ENCODE measurements at regions not wholly inside any gene's neighbourhood (a gene's known extent, or its start where the extent isn't known, plus 50 kb on each side); places are given as distances from the start of the nearest gene placed in this dataset.
"Not testable (repeated sequence)": the region's sequence is repeated elsewhere in the genome, so short reads cannot be mapped to it uniquely, and the experiment has no call there.

- Histone ChIP-seq H3K9me3 (ENCODE audit: control insufficient read depth, insufficient read depth, low read depth, low read length) (peaks cover 15% of the 10 kb centered on the region; the same call in 1 of the 2 replicates), H3K4me3 (ENCODE audit: low read depth in 2 of 2, low read length in 2 of 2) (no peak overlapping the region), H3K36me3 (ENCODE audit: control insufficient read depth, insufficient read depth, low read length) (no peaks in the 10 kb centered on the region), H3K4me1 (ENCODE audit: control insufficient read depth, insufficient read depth, low read length) (no peaks in the 10 kb centered on the region), H3K27me3 (ENCODE audit: control insufficient read depth, insufficient read depth, low read length) (no peaks in the 10 kb centered on the region), H3K27ac (ENCODE audit: low read length) (no peak overlapping the region)
- ChIA-PET POLR2A (no interaction called here), CTCF (no interaction called here)
- no peak for DNase-seq (ENCODE audit: low read depth, low spot score)
- no peak for ATAC-seq
- in situ Hi-C loops (cut with HindIII; ENCODE audit: low pct_unique_long_range_greater_than_20kb, low sequenced_read_pairs) (no loop called here), intact Hi-C loops (cut with micrococcal nuclease; ENCODE audit: unreplicated experiment) (loop anchor here (10.0 kb wide), 1 partner anchor 145 kb away; no protein-coding TSS in a partner anchor)
- no TSS peak for BruUV-seq (replicated peaks)
- TF ChIP-seq TCF7L2 (IDR thresholded peaks at IDR 0.05; ENCODE audit: low read depth, low read length): no peak
- no peak for TF ChIP-seq SIN3A (IDR thresholded peaks at IDR 0.05; ENCODE audit: borderline replicate concordance, insufficient read depth, low read depth, low read length)
- no peak for TF ChIP-seq CTCF (IDR thresholded peaks at IDR 0.05)
- no peak for TF ChIP-seq POLR2AphosphoS5 (IDR thresholded peaks at IDR 0.05; ENCODE audit: low read depth, low read length)
- no peak for TF ChIP-seq REST (IDR thresholded peaks at IDR 0.05; ENCODE audit: insufficient read depth in 1 of 2, low read depth in 2 of 2, low read length in 1 of 2)
Measured at GRCh38 chr15:39009740-39010139, 445.1 kb upstream of the RASGRP1 start.

- H3K27me3 ChIP-seq (ENCODE audit: control insufficient read depth, insufficient read depth, low read length); in situ Hi-C loops (cut with HindIII; ENCODE audit: low pct_unique_long_range_greater_than_20kb, low sequenced_read_pairs); DNase-seq (ENCODE audit: low read depth, low spot score); POLR2A ChIA-PET; ATAC-seq; BruUV-seq (replicated peaks); H3K27ac ChIP-seq (ENCODE audit: low read length); H3K36me3 ChIP-seq (ENCODE audit: control insufficient read depth, insufficient read depth, low read length); H3K4me3 ChIP-seq (ENCODE audit: low read depth in 2 of 2, low read length in 2 of 2); H3K4me1 ChIP-seq (ENCODE audit: control insufficient read depth, insufficient read depth, low read length); intact Hi-C loops (cut with micrococcal nuclease; ENCODE audit: unreplicated experiment); CTCF ChIA-PET: not testable (repeated sequence)
- peaks cover 15% of the 10 kb centered on the region; the same call in 1 of the 2 replicates for H3K9me3 ChIP-seq (ENCODE audit: control insufficient read depth, insufficient read depth, low read depth, low read length)
Measured at GRCh38 chr15:39011066-39011465, 446.5 kb upstream of the RASGRP1 start.

- Histone ChIP-seq H3K9me3 (ENCODE audit: control insufficient read depth, insufficient read depth, low read depth, low read length) (peaks cover 12% of the 10 kb centered on the region; the same call in 1 of the 2 replicates), H3K4me3 (ENCODE audit: low read depth in 2 of 2, low read length in 2 of 2) (no peak overlapping the region), H3K4me1 (ENCODE audit: control insufficient read depth, insufficient read depth, low read length) (no peaks in the 10 kb centered on the region), H3K27me3 (ENCODE audit: control insufficient read depth, insufficient read depth, low read length) (no peaks in the 10 kb centered on the region), H3K27ac (ENCODE audit: low read length) (no peak overlapping the region), H3K36me3 (ENCODE audit: control insufficient read depth, insufficient read depth, low read length) (no peaks in the 10 kb centered on the region)
- BruUV-seq (replicated peaks): no TSS peak
- DNase-seq (ENCODE audit: low read depth, low spot score) (no peak), ATAC-seq (no peak)
- intact Hi-C loops (cut with micrococcal nuclease; ENCODE audit: unreplicated experiment): no loop called here
- ChIA-PET POLR2A (interaction anchor here (0.5 to 0.6 kb wide), 2 partner anchors 603 to 1251 kb away, joined by 3 read pairs; no protein-coding TSS in a partner anchor), CTCF (no interaction called here)
- in situ Hi-C loops (cut with HindIII; ENCODE audit: low pct_unique_long_range_greater_than_20kb, low sequenced_read_pairs): no loop called here
- TF ChIP-seq SIN3A (IDR thresholded peaks at IDR 0.05; ENCODE audit: borderline replicate concordance, insufficient read depth, low read depth, low read length): no peak
Measured at GRCh38 chr15:39013262-39013661, 448.6 kb upstream of the RASGRP1 start.

Measured in Panc1 (cell line).